Mesothelial cell of epicardium (in vitro differentiated cells): ENCODE measurements at regions not wholly inside any gene's neighbourhood (a gene's known extent, or its start where the extent isn't known, plus 50 kb on each side); places are given as distances from the start of the nearest gene placed in this dataset.

Experiments used
- DNase-seq, 2 experiments: peaks; one replicate each; pipeline ENCODE4 v3.0.0; 2021; ENCODE audit warnings: low spot score in 2 of 2; ENCODE audit not compliant: unreplicated experiment in 2 of 2
- H3K27ac Mint-ChIP-seq: 2 replicates; pipeline ENCODE4 v1.8.0; 2021; ENCODE audit warnings: mixed read lengths
- H3K27me3 Mint-ChIP-seq: 2 replicates; pipeline ENCODE4 v1.8.0; 2021; ENCODE audit warnings: low read depth, mixed read lengths
- H3K36me3 Mint-ChIP-seq: 2 replicates; pipeline ENCODE4 v1.8.0; 2021; ENCODE audit warnings: mixed read lengths
- H3K4me1 Mint-ChIP-seq: 2 replicates; pipeline ENCODE4 v1.8.0; 2021; ENCODE audit warnings: mixed read lengths
- H3K4me3 Mint-ChIP-seq: 2 replicates; pipeline ENCODE4 v1.8.0; 2021; ENCODE audit warnings: mild to moderate bottlenecking, moderate library complexity, mixed read lengths
- H3K9me3 Mint-ChIP-seq: 2 replicates; pipeline ENCODE4 v1.8.0; 2021; ENCODE audit warnings: mixed read lengths
- CTCF ChIP-seq: fragments of 200-600 bp; sonication (generic); IDR thresholded peaks from one replicate; pipeline ENCODE4 v1.5.0; 2021; ENCODE audit warnings: antibody characterized with exemption; ENCODE audit not compliant: unreplicated experiment

- Mint-ChIP-seq H3K4me1 (no peaks in the 10 kb centered on the region), H3K27me3 (peaks cover 12% of the 10 kb centered on the region), H3K36me3 (no peaks in the 10 kb centered on the region), H3K27ac (no peak overlapping the region), H3K4me3 (no peak overlapping the region), H3K9me3 (no peaks in the 10 kb centered on the region)
- TF ChIP-seq CTCF = no peak
- no peak for DNase-seq
These were observed 442.4 kb downstream of the KIF4B start for GRCh38 chr5:155455791-155456514.

- no peak overlapping the region for H3K4me3 Mint-ChIP-seq
- peaks cover 14% of the 10 kb centered on the region for H3K27me3 Mint-ChIP-seq
- no peaks in the 10 kb centered on the region for H3K36me3 Mint-ChIP-seq
- H3K4me1 Mint-ChIP-seq = no peaks in the 10 kb centered on the region
- H3K27ac Mint-ChIP-seq = no peak overlapping the region
- no peak for TF ChIP-seq CTCF
- DNase-seq = no peak
- peaks cover 10% of the 10 kb centered on the region for H3K9me3 Mint-ChIP-seq
These were observed 446.4 kb downstream of the KIF4B start for GRCh38 chr5:155459889-155460500.

- no peak for TF ChIP-seq CTCF
- H3K4me1 Mint-ChIP-seq = no peaks in the 10 kb centered on the region
- peaks cover 10% of the 10 kb centered on the region for H3K9me3 Mint-ChIP-seq
- no peaks in the 10 kb centered on the region for H3K36me3 Mint-ChIP-seq
- H3K27me3 Mint-ChIP-seq = peaks cover 14% of the 10 kb centered on the region
- H3K27ac Mint-ChIP-seq = no peak overlapping the region
- no peak for DNase-seq
- no peak overlapping the region for H3K4me3 Mint-ChIP-seq
These were observed 447.0 kb downstream of the KIF4B start for GRCh38 chr5:155460501-155460931.

GRCh38 chr5:155461304-155461703 is 447.7 kb downstream of the KIF4B start:
- peaks cover 14% of the 10 kb centered on the region for H3K27me3 Mint-ChIP-seq
- no peak overlapping the region for H3K27ac Mint-ChIP-seq
- no peak overlapping the region for H3K4me3 Mint-ChIP-seq
- TF ChIP-seq CTCF = no peak
- no peaks in the 10 kb centered on the region for H3K36me3 Mint-ChIP-seq
- no peaks in the 10 kb centered on the region for H3K4me1 Mint-ChIP-seq
- DNase-seq = no peak
- peaks cover 15% of the 10 kb centered on the region for H3K9me3 Mint-ChIP-seq

- H3K4me1 Mint-ChIP-seq = no peaks in the 10 kb centered on the region
- no peak for DNase-seq
- no peak overlapping the region for H3K27ac Mint-ChIP-seq
- H3K9me3 Mint-ChIP-seq = peaks cover 15% of the 10 kb centered on the region
- no peak for TF ChIP-seq CTCF
- no peaks in the 10 kb centered on the region for H3K36me3 Mint-ChIP-seq
- H3K4me3 Mint-ChIP-seq = no peak overlapping the region
- H3K27me3 Mint-ChIP-seq = peaks cover 4% of the 10 kb centered on the region
These were observed 453.3 kb downstream of the KIF4B start for GRCh38 chr5:155466851-155467250.
